ENCODE measurements at regions not wholly inside any gene's neighbourhood (a gene's known extent, or its start where the extent isn't known, plus 50 kb on each side); places are given as distances from the start of the nearest gene placed in this dataset.
"Not testable (repeated sequence)": the region's sequence is repeated elsewhere in the genome, so short reads cannot be mapped to it uniquely, and the experiment has no call there.

DNA sequence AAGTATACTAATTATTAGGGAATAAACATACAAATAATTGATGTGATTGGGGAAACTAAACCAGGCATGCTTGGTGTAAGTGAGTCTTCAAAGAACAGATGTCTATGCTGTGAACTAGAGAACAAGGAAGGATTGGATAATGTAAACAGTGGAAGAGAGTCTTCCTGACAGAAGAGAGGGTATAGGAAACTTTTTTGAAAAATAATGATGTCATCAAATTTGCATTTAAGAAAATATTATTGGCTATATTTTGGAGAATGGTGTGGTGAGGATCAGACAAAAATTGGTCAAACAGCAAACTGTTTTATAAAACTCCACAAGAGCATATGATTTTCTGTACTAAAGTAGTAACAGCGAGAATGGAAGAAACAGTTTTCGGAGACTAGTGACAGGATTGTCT is 537.7 kb downstream of the TRAM1L1 start:
- Histone ChIP-seq H3K27ac (no peak overlapping the region), H3K4me3 (no peak overlapping the region)
- DNase-seq (ENCODE audit: low spot score), result no peak
- TF ChIP-seq, protein P1, sequence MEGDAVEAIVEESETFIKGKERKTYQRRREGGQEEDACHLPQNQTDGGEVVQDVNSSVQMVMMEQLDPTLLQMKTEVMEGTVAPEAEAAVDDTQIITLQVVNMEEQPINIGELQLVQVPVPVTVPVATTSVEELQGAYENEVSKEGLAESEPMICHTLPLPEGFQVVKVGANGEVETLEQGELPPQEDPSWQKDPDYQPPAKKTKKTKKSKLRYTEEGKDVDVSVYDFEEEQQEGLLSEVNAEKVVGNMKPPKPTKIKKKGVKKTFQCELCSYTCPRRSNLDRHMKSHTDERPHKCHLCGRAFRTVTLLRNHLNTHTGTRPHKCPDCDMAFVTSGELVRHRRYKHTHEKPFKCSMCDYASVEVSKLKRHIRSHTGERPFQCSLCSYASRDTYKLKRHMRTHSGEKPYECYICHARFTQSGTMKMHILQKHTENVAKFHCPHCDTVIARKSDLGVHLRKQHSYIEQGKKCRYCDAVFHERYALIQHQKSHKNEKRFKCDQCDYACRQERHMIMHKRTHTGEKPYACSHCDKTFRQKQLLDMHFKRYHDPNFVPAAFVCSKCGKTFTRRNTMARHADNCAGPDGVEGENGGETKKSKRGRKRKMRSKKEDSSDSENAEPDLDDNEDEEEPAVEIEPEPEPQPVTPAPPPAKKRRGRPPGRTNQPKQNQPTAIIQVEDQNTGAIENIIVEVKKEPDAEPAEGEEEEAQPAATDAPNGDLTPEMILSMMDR (IDR thresholded peaks at IDR 0.05), result no peak

DNA sequence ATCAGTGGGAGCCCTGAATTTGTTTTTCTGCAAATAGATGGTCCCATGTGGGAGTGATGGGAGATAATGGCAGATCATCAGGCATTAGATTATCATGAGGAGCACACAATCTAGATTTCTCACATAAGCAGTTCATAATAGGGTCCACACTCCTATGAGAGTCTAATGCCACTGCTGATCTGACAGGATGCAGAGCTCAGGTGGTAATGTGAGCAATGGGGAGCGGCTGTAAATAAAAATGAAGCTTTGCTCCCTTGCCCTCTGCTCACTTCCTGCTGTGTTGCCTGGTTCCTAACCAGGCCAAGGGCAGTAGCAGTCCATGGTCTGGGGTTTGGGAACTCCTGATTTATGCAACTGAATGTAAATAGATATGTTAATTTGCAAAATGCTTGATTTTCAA is 538.6 kb downstream of the TRAM1L1 start:
- no peak for DNase-seq (ENCODE audit: low spot score)
- H3K4me3 ChIP-seq, result no peak overlapping the region
- H3K27ac ChIP-seq, result no peak overlapping the region
- TF ChIP-seq, protein P1 (IDR thresholded peaks at IDR 0.05), result no peak

DNA sequence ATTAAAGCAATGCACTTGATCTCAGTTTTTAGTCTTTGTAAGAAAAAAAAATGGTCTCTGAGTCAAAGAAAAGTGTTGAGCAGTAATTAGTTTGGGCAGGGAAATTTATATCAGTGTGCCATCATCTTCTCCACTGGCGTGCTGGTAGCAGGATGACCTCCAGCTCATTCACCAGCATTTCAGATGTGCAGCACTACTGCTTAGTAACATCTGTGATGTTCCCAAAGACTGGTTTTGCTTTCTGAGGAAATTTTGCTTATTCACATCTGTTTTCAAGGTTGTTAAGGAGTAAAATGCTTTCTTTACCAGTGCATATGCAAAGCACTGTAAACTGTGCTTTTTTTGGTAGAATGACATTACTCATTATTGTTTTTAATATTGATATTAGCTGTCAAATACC is 540.4 kb downstream of the TRAM1L1 start:
- H3K4me3 ChIP-seq, result no peak overlapping the region
- TF ChIP-seq, protein P1 (IDR thresholded peaks at IDR 0.05), result no peak
- no peak for DNase-seq (ENCODE audit: low spot score)
- H3K27ac ChIP-seq, result no peak overlapping the region

DNA sequence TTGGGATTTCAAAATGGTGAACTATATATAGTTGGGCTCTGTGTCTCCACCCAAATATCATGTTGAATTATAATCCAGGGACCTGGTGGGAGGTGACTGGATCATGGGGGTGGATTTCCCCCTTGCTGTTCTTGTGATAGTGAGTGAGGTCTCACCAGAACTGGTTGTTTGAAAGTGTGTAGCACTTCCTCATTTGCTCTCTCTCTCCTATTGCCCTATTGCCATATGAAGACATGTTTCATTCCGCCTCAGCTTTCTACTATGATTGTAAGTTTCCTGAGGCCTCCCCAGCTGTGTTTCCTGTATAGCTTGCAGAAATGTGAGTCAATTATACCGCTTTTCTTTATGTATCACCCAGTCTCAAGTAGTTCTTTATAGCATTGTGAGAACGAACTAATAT is 545.6 kb downstream of the TRAM1L1 start:
- H3K4me3 ChIP-seq, result no peak overlapping the region
- TF ChIP-seq, protein P1 (IDR thresholded peaks at IDR 0.05), result no peak
- no peak overlapping the region for H3K27ac ChIP-seq
- DNase-seq (ENCODE audit: low spot score), result no peak

DNA sequence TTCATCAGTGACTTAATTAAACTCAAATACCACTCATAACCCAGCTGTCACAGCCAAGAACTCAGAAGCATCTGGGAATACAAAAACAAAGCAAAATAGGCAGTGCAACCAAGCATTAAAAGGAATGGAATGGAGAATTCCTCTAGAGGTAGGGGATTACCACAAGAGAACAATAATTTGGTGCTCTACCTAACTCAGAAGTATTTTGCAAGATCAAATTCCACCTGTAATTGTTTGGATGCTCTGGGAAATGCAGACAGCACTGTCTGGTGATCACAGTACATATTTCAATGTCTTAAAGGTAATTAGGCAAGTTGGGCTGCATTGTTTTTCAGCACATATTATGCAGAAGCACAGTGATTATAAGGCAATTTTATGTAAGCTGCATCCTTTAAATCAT is 547.5 kb downstream of the TRAM1L1 start:
- H3K27ac ChIP-seq, result no peak overlapping the region
- no peak for DNase-seq (ENCODE audit: low spot score)
- TF ChIP-seq, protein P1 (IDR thresholded peaks at IDR 0.05), result no peak

DNA sequence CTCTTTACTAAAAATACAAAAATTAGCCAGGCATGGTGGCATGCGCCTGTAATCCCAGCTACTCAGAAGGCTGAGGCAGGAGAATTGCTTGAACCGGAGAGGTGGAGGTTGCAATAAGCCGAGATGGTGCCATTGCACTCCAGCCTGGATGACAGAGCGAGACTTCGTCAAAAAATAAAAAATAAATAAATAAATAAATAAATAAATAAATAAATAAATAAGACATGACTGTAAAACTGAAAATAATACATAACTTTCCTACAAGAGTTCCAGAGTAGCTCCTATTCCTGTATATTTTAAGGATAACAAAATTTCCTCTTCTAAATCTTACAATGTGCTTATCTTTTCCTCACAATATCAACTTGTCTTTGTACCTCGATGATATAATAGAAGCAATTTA is 549.4 kb downstream of the TRAM1L1 start:
- not testable (repeated sequence) for DNase-seq (ENCODE audit: low spot score); H3K4me3 ChIP-seq; H3K27ac ChIP-seq

More for the DNA sequence above, 547.5 kb downstream of the TRAM1L1 start:
- H3K4me3 ChIP-seq, result no peak overlapping the region

DNA sequence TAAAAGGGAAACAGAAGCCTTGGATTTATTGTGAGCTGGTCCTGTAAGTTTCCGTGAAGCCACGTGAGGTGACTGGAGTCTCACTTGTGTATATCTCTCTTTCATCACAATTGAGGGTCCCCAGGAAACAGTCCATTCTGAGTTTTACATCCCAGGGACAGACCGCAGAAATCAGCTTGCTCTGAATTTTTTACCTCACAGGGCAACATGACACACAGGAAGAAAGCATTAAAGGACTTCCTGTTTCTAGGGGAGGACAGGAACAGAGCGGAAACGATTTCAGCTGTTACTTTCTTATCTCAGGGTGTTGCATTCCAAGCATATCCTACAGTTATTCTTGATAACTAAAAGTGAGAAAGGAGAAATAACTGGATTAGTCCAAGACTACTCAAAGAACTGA is 553.5 kb downstream of the TRAM1L1 start:
- Histone ChIP-seq H3K27ac (no peak overlapping the region), H3K4me3 (no peak overlapping the region)
- no peak for DNase-seq (ENCODE audit: low spot score)
- TF ChIP-seq, protein P1 (IDR thresholded peaks at IDR 0.05), result no peak

DNA sequence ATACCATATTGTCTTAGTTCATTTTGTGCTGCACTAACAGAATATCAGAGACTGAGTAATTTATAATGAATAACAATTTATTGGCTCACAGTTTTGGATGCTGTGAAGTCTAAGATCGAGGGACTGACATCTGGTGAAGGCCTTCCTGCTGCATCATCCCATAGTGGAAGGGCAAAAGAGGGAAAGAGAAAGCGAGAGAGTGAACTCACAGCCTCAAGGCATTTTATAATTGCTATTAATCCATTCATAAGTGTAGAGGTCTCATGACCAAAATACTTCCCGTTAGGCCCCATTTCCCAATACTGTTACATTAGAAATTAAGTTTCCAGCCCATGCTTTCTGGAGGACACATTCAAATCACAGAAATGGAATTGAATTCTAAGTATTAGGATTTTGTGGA is 554.4 kb downstream of the TRAM1L1 start:
- no peak for DNase-seq (ENCODE audit: low spot score)
- Histone ChIP-seq H3K4me3 (no peak overlapping the region), H3K27ac (no peak overlapping the region)
- TF ChIP-seq, protein P1 (IDR thresholded peaks at IDR 0.05), result no peak
